GM12878 (cell line): ENCODE measurements at regions not wholly inside any gene's neighbourhood (a gene's known extent, or its start where the extent isn't known, plus 50 kb on each side); places are given as distances from the start of the nearest gene placed in this dataset.

Experiments used
- CBX5 ChIP-seq: sonication (generic); IDR thresholded peaks from 2 replicates; pipeline ENCODE4 v1.6.1; 2016; ENCODE audit warnings: low read depth, moderate library complexity, mild to moderate bottlenecking, inconsistent platforms
- CHD2 ChIP-seq: IDR thresholded peaks from 2 replicates; pipeline ENCODE4 v1.6.1; 2011; ENCODE audit warnings: low read depth, low read length, improper control_type of control experiment, borderline replicate concordance
- CTCF ChIP-seq, 3 experiments: IDR thresholded peaks in 2 of 3; conservative IDR thresholded peaks in 1 of 3; 2 replicates each; pipeline ENCODE4 v1.5.1; 2011; ENCODE audit warnings: low read depth in 3 of 3, low read length in 3 of 3, mild to moderate bottlenecking in 3 of 3, control low read depth in 2 of 3, moderate library complexity in 2 of 3, inconsistent platforms in 1 of 3, mixed read lengths in 1 of 3; ENCODE audit not compliant: control insufficient read depth in 2 of 3, insufficient read depth in 1 of 3; ENCODE audit errors: extremely low read depth in 1 of 3
- FOXM1 ChIP-seq: IDR thresholded peaks from 2 replicates; pipeline ENCODE4 v1.6.1; 2012; ENCODE audit warnings: low read depth, mild to moderate bottlenecking, inconsistent platforms, low read length, moderate library complexity
- MYC ChIP-seq: IDR thresholded peaks from 2 replicates; pipeline ENCODE4 v1.6.1; 2011; ENCODE audit warnings: mild to moderate bottlenecking, low read length, moderate library complexity, inconsistent platforms; ENCODE audit not compliant: insufficient read depth, insufficient replicate concordance, insufficient read length, severe bottlenecking
- NFYB ChIP-seq: IDR thresholded peaks from 2 replicates; pipeline ENCODE4 v1.6.1; 2011; ENCODE audit warnings: low read depth, mild to moderate bottlenecking, low read length, improper control_type of control experiment, moderate library complexity; ENCODE audit not compliant: insufficient read depth
- SKIL ChIP-seq: fragments of 450-650 bp; IDR thresholded peaks from 2 replicates; pipeline ENCODE4 v1.6.1; 2017; ENCODE audit warnings: mild to moderate bottlenecking, low read depth, inconsistent platforms; ENCODE audit not compliant: poor library complexity, severe bottlenecking
- TAF1 ChIP-seq: IDR thresholded peaks from 2 replicates; pipeline ENCODE4 v1.6.1; 2011; ENCODE audit warnings: mild to moderate bottlenecking, low read depth, low read length, borderline replicate concordance
- TCF12 ChIP-seq: IDR thresholded peaks from 2 replicates; pipeline ENCODE4 v1.6.1; 2011; ENCODE audit warnings: low read depth, mild to moderate bottlenecking, low read length
- ZZZ3 ChIP-seq: IDR thresholded peaks from 2 replicates; pipeline ENCODE4 v1.6.1; 2011; ENCODE audit warnings: low read depth; ENCODE audit not compliant: control insufficient read depth, insufficient read length

GRCh38 chr16:79388396-79388795, 212.1 kb downstream of the MAF start:
- TF ChIP-seq FOXM1 (no peak), SKIL (no peak), CBX5 (no peak), TCF12 (no peak), MYC (no peak), CTCF (IDR thresholded peaks at IDR 0.05 in 2 of 3, conservative IDR thresholded peaks at IDR 0.05 in 1 of 3; ENCODE audit: control insufficient read depth in 2 of 3, extremely low read depth in 1 of 3, insufficient read depth in 1 of 3, low read depth in 3 of 3, low read length in 3 of 3) (no peak), NFYB (no peak), TAF1 (no peak), ZZZ3 (no peak), CHD2 (no peak)
